Liver (tissue), 7 donors: ENCODE measurements at regions not wholly inside any gene's neighbourhood (a gene's known extent, or its start where the extent isn't known, plus 50 kb on each side); places are given as distances from the start of the nearest gene placed in this dataset.

Source experiments
- DNase-seq: peaks from one replicate; pipeline ENCODE4 v3.0.0-alpha.2; 2017; ENCODE audit warnings: low spot score
- H3K27ac ChIP-seq, 2 donors: one replicate each; pipeline ENCODE4 v1.7.0; 2013; ENCODE audit warnings: inconsistent platforms in 2 of 2, low read length in 2 of 2, control low read depth in 1 of 2, low read depth in 1 of 2, mild to moderate bottlenecking in 1 of 2
- H3K27me3 ChIP-seq, 4 donors: one replicate each; pipeline versions ENCODE4 v1.6.1 to v1.7.0; 2013; ENCODE audit warnings: low read length in 3 of 4, inconsistent platforms in 1 of 4, mild to moderate bottlenecking in 1 of 4, moderate library complexity in 1 of 4; ENCODE audit not compliant: control insufficient read depth in 4 of 4, insufficient read depth in 4 of 4
- H3K36me3 ChIP-seq, 4 donors: one replicate each; pipeline versions ENCODE4 v1.6.1 to v1.7.0; 2013; ENCODE audit warnings: low read length in 3 of 4, mild to moderate bottlenecking in 3 of 4, low read depth in 1 of 4, moderate library complexity in 1 of 4; ENCODE audit not compliant: control insufficient read depth in 4 of 4, insufficient read depth in 3 of 4
- H3K4me1 ChIP-seq, 4 donors: one replicate each; pipeline versions ENCODE4 v1.6.1 to v1.7.0; 2013; ENCODE audit warnings: low read length in 3 of 4, mild to moderate bottlenecking in 3 of 4, moderate library complexity in 1 of 4; ENCODE audit not compliant: control insufficient read depth in 4 of 4, insufficient read depth in 4 of 4
- H3K4me3 ChIP-seq, 3 donors: one replicate each; pipeline versions ENCODE4 v1.6.1 to v1.7.0; 2013; ENCODE audit warnings: low read length in 3 of 3, control low read depth in 1 of 3, low read depth in 1 of 3, mild to moderate bottlenecking in 1 of 3
- H3K9ac ChIP-seq, 2 donors: one replicate each; pipeline ENCODE4 v1.7.0; 2013; ENCODE audit warnings: low read length in 2 of 2, mild to moderate bottlenecking in 2 of 2, moderate library complexity in 2 of 2, control low read depth in 1 of 2, low read depth in 1 of 2
- H3K9me3 ChIP-seq, 4 donors: one replicate each; pipeline versions ENCODE4 v1.6.1 to v1.7.0; 2013; ENCODE audit warnings: low read length in 3 of 4; ENCODE audit not compliant: control insufficient read depth in 4 of 4
- EGR1 ChIP-seq, 2 donors: IDR thresholded peaks; 2 replicates each; pipeline ENCODE4 v1.6.1; 2016 to 2018; ENCODE audit warnings: antibody characterized with exemption in 2 of 2, low read depth in 2 of 2
- FOXA1 ChIP-seq: IDR thresholded peaks from 2 replicates; pipeline ENCODE4 v1.6.1; 2016; ENCODE audit warnings: antibody characterized with exemption
- FOXA2 ChIP-seq: IDR thresholded peaks from 2 replicates; pipeline ENCODE4 v1.6.1; 2016; ENCODE audit warnings: antibody characterized with exemption
- GABPA ChIP-seq, 2 donors: IDR thresholded peaks in 1 of 2; conservative IDR thresholded peaks in 1 of 2; 2 replicates each; pipeline ENCODE4 v1.6.1; 2016; ENCODE audit warnings: antibody characterized with exemption in 2 of 2, mild to moderate bottlenecking in 1 of 2, moderate library complexity in 1 of 2
- HNF4A ChIP-seq, 2 donors: conservative IDR thresholded peaks; 2 replicates each; pipeline ENCODE4 v1.6.1; 2016; ENCODE audit warnings: antibody characterized with exemption in 2 of 2, mild to moderate bottlenecking in 2 of 2
- HNF4G ChIP-seq: IDR thresholded peaks from 2 replicates; pipeline ENCODE4 v1.6.1; 2016; ENCODE audit warnings: antibody characterized with exemption
- NR2F2 ChIP-seq: IDR thresholded peaks from 2 replicates; pipeline ENCODE4 v1.6.1; 2016; ENCODE audit warnings: antibody characterized with exemption
- RAD21 ChIP-seq, 2 donors: IDR thresholded peaks; 2 replicates each; pipeline ENCODE4 v1.6.1; 2016; ENCODE audit warnings: antibody characterized with exemption in 2 of 2, mild to moderate bottlenecking in 2 of 2
- RXRA ChIP-seq, 2 donors: IDR thresholded peaks; 2 replicates each; pipeline ENCODE4 v1.6.1; 2017 to 2018; ENCODE audit warnings: antibody characterized with exemption in 2 of 2, mild to moderate bottlenecking in 1 of 2
- SP1 ChIP-seq: IDR thresholded peaks from 2 replicates; pipeline ENCODE4 v1.6.1; 2018; ENCODE audit warnings: antibody characterized with exemption, mild to moderate bottlenecking
- TAF1 ChIP-seq: conservative IDR thresholded peaks from 2 replicates; pipeline ENCODE4 v1.6.1; 2016; ENCODE audit warnings: antibody characterized with exemption, mild to moderate bottlenecking
- YY1 ChIP-seq: IDR thresholded peaks from 2 replicates; pipeline ENCODE4 v1.6.1; 2016; ENCODE audit warnings: antibody characterized with exemption, mild to moderate bottlenecking
- WGBS: extraction: QIAGEN DNeasy Blood & Tissue Kit; methylation state at CpG from one replicate; pipeline ENCODE4 v1.1.7; 2013; 5-methylcytosine and 5-hydroxymethylcytosine counted together
- TF ChIP-seq, protein P1 (sequence below): IDR thresholded peaks from 2 replicates; pipeline ENCODE4 v1.6.1; 2016; ENCODE audit warnings: antibody characterized with exemption
- TF ChIP-seq, protein P2 (sequence below): IDR thresholded peaks from 2 replicates; pipeline ENCODE4 v1.6.1; 2016; ENCODE audit warnings: antibody characterized with exemption, mild to moderate bottlenecking
- TF ChIP-seq, protein P3 (sequence below): IDR thresholded peaks from 2 replicates; pipeline ENCODE4 v1.6.1; 2016; ENCODE audit warnings: antibody characterized with exemption
- donor health status: healthy.
- donor health status: healthy.
- donor health status: healthy.
- donor health status: healthy.

DNA sequence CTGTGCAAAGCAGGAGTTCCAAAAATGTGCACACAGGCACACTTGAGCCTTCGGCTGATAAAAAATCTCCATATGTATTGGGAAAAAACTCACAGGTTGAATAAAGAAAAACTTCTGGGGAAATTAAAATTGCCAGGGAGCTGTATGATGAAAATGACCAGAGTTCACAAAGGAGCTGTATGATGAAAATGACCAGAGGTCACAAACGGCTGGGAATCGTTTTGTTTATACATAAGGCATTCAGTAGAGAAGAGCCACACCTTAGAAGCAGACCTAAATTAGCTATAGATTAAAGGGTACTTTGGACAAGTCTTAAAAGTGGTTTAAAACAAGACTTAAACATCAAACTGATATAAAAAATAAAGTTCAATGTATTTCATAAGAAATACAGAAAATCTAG is 251.7 kb upstream of the TMEM132C start:
- Histone ChIP-seq H3K27me3 (peaks cover 0 to 4% (median under 1%) of the 10 kb centered on the region in 4 donors), H3K4me1 (no peaks in the 10 kb centered on the region), H3K9ac (no peak overlapping the region), H3K4me3 (no peak overlapping the region), H3K27ac (no peak overlapping the region), H3K9me3 (no peaks in the 10 kb centered on the region), H3K36me3 (no peaks in the 10 kb centered on the region)
- DNase-seq = no peak
- TF ChIP-seq HNF4A (conservative IDR thresholded peaks at IDR 0.05) (no peak), TAF1 (no peak), SP1 (no peak), HNF4G (no peak), GABPA (IDR thresholded peaks at IDR 0.05 in 1 of 2, conservative IDR thresholded peaks at IDR 0.05 in 1 of 2) (no peak)
- TF ChIP-seq, protein P1, sequence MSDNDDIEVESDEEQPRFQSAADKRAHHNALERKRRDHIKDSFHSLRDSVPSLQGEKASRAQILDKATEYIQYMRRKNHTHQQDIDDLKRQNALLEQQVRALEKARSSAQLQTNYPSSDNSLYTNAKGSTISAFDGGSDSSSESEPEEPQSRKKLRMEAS = no peak
- TF ChIP-seq, protein P2, sequence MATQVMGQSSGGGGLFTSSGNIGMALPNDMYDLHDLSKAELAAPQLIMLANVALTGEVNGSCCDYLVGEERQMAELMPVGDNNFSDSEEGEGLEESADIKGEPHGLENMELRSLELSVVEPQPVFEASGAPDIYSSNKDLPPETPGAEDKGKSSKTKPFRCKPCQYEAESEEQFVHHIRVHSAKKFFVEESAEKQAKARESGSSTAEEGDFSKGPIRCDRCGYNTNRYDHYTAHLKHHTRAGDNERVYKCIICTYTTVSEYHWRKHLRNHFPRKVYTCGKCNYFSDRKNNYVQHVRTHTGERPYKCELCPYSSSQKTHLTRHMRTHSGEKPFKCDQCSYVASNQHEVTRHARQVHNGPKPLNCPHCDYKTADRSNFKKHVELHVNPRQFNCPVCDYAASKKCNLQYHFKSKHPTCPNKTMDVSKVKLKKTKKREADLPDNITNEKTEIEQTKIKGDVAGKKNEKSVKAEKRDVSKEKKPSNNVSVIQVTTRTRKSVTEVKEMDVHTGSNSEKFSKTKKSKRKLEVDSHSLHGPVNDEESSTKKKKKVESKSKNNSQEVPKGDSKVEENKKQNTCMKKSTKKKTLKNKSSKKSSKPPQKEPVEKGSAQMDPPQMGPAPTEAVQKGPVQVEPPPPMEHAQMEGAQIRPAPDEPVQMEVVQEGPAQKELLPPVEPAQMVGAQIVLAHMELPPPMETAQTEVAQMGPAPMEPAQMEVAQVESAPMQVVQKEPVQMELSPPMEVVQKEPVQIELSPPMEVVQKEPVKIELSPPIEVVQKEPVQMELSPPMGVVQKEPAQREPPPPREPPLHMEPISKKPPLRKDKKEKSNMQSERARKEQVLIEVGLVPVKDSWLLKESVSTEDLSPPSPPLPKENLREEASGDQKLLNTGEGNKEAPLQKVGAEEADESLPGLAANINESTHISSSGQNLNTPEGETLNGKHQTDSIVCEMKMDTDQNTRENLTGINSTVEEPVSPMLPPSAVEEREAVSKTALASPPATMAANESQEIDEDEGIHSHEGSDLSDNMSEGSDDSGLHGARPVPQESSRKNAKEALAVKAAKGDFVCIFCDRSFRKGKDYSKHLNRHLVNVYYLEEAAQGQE = no peak
- 54% methylated on average over 3 of the region's 3 CpGs for WGBS

DNA sequence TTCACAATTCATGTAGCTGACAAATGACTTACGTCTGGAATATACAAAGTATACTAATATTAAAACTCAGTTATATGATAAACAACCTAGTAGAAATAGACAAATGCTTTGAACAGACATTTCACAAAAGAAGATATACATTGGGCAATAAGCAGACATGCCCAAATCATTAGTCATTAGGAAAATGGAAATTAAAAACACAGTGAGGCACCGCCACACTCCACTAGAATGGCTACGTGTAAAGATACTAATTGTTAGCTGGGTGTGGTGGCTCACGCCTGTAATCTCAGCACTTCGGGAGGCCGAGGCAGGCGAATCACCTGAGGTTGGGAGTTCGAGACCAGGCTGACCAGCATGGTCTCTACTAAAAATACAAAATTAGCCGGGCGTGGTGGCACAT is 248.9 kb upstream of the TMEM132C start:
- DNase-seq = no peak
- Histone ChIP-seq H3K27ac (no peak overlapping the region), H3K9ac (no peak overlapping the region), H3K27me3 (peaks cover 0 to 2% (median 0%) of the 10 kb centered on the region in 4 donors), H3K9me3 (no peaks in the 10 kb centered on the region), H3K36me3 (no peaks in the 10 kb centered on the region), H3K4me3 (no peak overlapping the region), H3K4me1 (no peaks in the 10 kb centered on the region)
- 70% methylated on average over 10 of the region's 10 CpGs for WGBS
- TF ChIP-seq FOXA1 (no peak), TAF1 (no peak), HNF4G (no peak), RAD21 (IDR thresholded peaks at IDR 0.05) (no peak), YY1 (no peak), EGR1 (IDR thresholded peaks at IDR 0.05; ENCODE audit: low read depth in 2 of 2) (no peak), SP1 (no peak)

DNA sequence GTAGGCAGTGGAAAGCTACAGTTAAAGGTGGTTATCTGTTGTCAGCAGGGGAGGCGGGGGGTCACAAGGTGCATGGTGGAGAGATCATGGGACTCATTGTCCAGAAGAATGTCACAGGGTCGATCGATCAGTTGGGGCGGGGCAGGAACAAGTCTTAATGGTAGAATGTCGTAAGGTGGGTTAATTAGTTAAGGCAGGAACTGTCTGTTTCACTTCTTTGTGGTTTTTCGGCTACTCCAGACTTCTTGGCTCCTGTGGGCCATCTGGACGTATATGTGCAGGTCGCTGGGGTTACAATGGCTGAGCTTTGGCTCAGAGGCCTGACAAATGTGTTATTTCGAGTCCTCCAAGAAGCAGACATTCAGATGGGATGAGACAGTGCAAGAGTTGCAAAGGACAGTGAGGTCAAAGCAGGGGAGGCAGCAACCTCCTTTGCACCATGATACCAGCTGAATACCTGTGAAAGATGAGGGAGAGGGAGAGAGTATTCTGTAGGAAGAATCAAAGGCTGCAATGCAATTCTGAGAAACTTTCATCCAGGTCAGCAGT is 246.9 kb upstream of the TMEM132C start:
- H3K9me3 ChIP-seq = no peaks in the 10 kb centered on the region
- TF ChIP-seq SP1 (no peak), GABPA (IDR thresholded peaks at IDR 0.05 in 1 of 2, conservative IDR thresholded peaks at IDR 0.05 in 1 of 2) (no peak), RXRA (IDR thresholded peaks at IDR 0.05) (no peak), HNF4A (conservative IDR thresholded peaks at IDR 0.05) (no peak), EGR1 (IDR thresholded peaks at IDR 0.05; ENCODE audit: low read depth in 2 of 2) (no peak), HNF4G (no peak), FOXA2 (no peak), RAD21 (IDR thresholded peaks at IDR 0.05) (no peak), TAF1 (no peak), NR2F2 (no peak)
- TF ChIP-seq, protein P2 = no peak
- TF ChIP-seq, protein P3, sequence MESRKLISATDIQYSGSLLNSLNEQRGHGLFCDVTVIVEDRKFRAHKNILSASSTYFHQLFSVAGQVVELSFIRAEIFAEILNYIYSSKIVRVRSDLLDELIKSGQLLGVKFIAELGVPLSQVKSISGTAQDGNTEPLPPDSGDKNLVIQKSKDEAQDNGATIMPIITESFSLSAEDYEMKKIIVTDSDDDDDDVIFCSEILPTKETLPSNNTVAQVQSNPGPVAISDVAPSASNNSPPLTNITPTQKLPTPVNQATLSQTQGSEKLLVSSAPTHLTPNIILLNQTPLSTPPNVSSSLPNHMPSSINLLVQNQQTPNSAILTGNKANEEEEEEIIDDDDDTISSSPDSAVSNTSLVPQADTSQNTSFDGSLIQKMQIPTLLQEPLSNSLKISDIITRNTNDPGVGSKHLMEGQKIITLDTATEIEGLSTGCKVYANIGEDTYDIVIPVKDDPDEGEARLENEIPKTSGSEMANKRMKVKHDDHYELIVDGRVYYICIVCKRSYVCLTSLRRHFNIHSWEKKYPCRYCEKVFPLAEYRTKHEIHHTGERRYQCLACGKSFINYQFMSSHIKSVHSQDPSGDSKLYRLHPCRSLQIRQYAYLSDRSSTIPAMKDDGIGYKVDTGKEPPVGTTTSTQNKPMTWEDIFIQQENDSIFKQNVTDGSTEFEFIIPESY = no peak
- TF ChIP-seq, protein P1 = no peak

More for the DNA sequence above, 246.9 kb upstream of the TMEM132C start:
- Histone ChIP-seq H3K4me3 (no peak overlapping the region), H3K9ac (no peak overlapping the region), H3K4me1 (no peaks in the 10 kb centered on the region), H3K27me3 (peaks cover 0 to 2% (median 0%) of the 10 kb centered on the region in 4 donors), H3K27ac (no peak overlapping the region), H3K36me3 (no peaks in the 10 kb centered on the region)
- DNase-seq = no peak
- WGBS = 64% methylated on average over 9 of the region's 9 CpGs
